ENCODE measurements at regions not wholly inside any gene's neighbourhood (a gene's known extent, or its start where the extent isn't known, plus 50 kb on each side); places are given as distances from the start of the nearest gene placed in this dataset.
"Not testable (repeated sequence)": the region's sequence is repeated elsewhere in the genome, so short reads cannot be mapped to it uniquely, and the experiment has no call there.

DNA sequence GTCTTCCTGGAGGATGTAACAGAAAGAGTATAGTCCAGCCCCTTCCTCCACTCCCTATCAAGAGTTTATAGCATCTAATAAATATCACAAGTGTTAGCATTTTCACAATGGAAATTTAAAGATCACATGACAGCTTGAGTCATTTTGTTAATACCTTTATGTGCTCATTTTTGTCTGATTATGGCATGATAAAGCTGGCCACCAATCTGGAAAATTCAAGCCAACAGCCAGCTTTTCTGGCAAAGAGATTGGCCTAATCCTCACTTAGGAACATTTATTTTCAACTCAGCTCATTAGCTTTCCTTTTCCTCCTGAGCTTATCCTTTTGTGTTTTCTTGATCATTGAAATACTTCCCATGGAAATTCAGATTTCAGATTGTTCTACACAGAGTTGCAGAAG lies 262.9 kb upstream of the RBMS1 start:
- ChIA-PET CTCF (no interaction called here), POLR2A (no interaction called here)
- intact Hi-C loops (cut with DNase I, micrococcal nuclease) = no loop called here
- no peaks in the 10 kb centered on the region for H3K27me3 Mint-ChIP-seq
- H3K4me3 Mint-ChIP-seq = no peak overlapping the region
- H3K36me3 Mint-ChIP-seq (ENCODE audit: low read depth) = no peaks in the 10 kb centered on the region
- no peak overlapping the region for H3K27ac Mint-ChIP-seq
- H3K9me3 ChIP-seq (ENCODE audit: control insufficient read depth in 1 of 2, insufficient read depth in 1 of 2, low read length in 2 of 2) = peaks cover 0 to 4% of the 10 kb centered on the region in 2 experiments
- no peak for DNase-seq
- H3K27ac ChIP-seq (ENCODE audit: low read depth in 1 of 2, low read length in 2 of 2) = no peak overlapping the region
- no peaks in the 10 kb centered on the region for H3K4me1 ChIP-seq (ENCODE audit: insufficient read depth, low read length)
- H3K9me3 Mint-ChIP-seq = peaks cover 3% of the 10 kb centered on the region
- H3K4me1 Mint-ChIP-seq (ENCODE audit: low read depth) = no peaks in the 10 kb centered on the region
- TF ChIP-seq, protein P1, sequence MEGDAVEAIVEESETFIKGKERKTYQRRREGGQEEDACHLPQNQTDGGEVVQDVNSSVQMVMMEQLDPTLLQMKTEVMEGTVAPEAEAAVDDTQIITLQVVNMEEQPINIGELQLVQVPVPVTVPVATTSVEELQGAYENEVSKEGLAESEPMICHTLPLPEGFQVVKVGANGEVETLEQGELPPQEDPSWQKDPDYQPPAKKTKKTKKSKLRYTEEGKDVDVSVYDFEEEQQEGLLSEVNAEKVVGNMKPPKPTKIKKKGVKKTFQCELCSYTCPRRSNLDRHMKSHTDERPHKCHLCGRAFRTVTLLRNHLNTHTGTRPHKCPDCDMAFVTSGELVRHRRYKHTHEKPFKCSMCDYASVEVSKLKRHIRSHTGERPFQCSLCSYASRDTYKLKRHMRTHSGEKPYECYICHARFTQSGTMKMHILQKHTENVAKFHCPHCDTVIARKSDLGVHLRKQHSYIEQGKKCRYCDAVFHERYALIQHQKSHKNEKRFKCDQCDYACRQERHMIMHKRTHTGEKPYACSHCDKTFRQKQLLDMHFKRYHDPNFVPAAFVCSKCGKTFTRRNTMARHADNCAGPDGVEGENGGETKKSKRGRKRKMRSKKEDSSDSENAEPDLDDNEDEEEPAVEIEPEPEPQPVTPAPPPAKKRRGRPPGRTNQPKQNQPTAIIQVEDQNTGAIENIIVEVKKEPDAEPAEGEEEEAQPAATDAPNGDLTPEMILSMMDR (IDR thresholded peaks at IDR 0.05) = no peak
- H3K4me3 ChIP-seq (ENCODE audit: low read length) = no peak overlapping the region
- no peak for ATAC-seq (ENCODE audit: poor library complexity)
- no peaks in the 10 kb centered on the region for H3K36me3 ChIP-seq (ENCODE audit: insufficient read depth, low read length)
- H3K27me3 ChIP-seq (ENCODE audit: control insufficient read depth in 1 of 2, insufficient read depth in 2 of 2, low read length in 2 of 2) = no peaks in the 10 kb centered on the region

DNA sequence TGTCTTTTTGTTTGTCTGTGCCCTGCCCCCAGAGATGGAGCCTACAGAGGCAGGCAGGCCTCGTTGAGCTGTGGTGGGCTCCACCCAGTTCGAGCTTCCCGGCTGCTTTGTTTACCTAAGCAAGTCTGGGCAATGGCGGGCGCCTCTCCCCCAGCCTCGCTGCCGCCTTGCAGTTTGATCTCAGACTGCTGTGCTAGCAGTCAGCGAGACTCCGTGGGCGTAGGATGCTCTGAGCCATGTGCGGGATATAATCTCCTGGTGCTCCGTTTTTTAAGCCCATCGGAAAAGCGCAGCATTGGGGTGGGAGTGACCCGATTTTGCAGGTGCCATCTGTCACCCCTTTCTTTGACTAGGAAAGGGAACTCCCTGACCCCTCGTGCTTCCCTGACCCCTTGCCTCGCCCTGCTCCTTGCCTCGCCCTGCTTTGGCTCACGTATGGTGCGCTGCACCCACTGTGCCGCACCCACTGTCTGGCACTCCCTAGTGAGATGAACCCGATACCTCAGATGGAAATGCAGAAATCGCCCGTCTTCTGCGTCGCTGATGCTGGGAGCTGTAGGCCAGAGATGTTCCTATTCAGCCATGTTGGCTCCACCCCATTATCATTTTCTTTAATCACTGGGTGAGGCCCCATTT lies 269.0 kb upstream of the RBMS1 start:
- intact Hi-C loops (cut with DNase I, micrococcal nuclease); H3K4me1 ChIP-seq (ENCODE audit: insufficient read depth, low read length); H3K4me3 ChIP-seq (ENCODE audit: low read length); H3K4me3 Mint-ChIP-seq; H3K9me3 Mint-ChIP-seq; CTCF ChIA-PET; H3K27ac Mint-ChIP-seq; DNase-seq; ATAC-seq (ENCODE audit: poor library complexity); H3K27ac ChIP-seq (ENCODE audit: low read depth in 1 of 2, low read length in 2 of 2); H3K4me1 Mint-ChIP-seq (ENCODE audit: low read depth); H3K27me3 ChIP-seq (ENCODE audit: control insufficient read depth in 1 of 2, insufficient read depth in 2 of 2, low read length in 2 of 2); H3K27me3 Mint-ChIP-seq; POLR2A ChIA-PET; H3K36me3 ChIP-seq (ENCODE audit: insufficient read depth, low read length); H3K36me3 Mint-ChIP-seq (ENCODE audit: low read depth): not testable (repeated sequence)
- peaks cover 0 to 13% of the 10 kb centered on the region in 2 experiments for H3K9me3 ChIP-seq (ENCODE audit: control insufficient read depth in 1 of 2, insufficient read depth in 1 of 2, low read length in 2 of 2)

DNA sequence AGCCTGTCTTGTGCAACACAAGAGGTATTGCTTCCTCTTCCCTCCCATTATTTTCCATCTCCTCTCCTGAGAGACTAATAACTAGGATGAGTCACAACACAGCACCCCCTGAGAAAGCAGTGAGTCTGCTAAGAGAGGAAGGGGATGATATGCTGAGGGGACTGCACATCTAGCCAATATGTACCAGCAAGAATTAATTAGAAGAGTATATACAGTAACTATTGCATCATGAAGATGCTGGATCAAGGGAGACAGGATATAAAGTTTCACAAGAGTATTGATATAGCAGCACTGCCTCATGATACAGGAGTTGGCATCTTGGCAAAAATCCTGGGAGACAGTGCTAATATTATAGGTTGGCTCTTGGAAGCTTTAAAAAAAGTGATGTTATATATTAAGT lies 289.9 kb upstream of the RBMS1 start:
- Mint-ChIP-seq H3K9me3 (peaks cover 2% of the 10 kb centered on the region), H3K27me3 (no peaks in the 10 kb centered on the region), H3K4me1 (ENCODE audit: low read depth) (no peaks in the 10 kb centered on the region), H3K36me3 (ENCODE audit: low read depth) (no peaks in the 10 kb centered on the region), H3K27ac (no peak overlapping the region), H3K4me3 (no peak overlapping the region)
- intact Hi-C loops (cut with DNase I, micrococcal nuclease) = no loop called here
- H3K27ac ChIP-seq (ENCODE audit: low read depth in 1 of 2, low read length in 2 of 2) = no peak overlapping the region
- no peak for ATAC-seq (ENCODE audit: poor library complexity)
- no peak for DNase-seq
- ChIA-PET CTCF (no interaction called here), POLR2A (no interaction called here)
- no peaks in the 10 kb centered on the region for H3K4me1 ChIP-seq (ENCODE audit: insufficient read depth, low read length)
- no peaks in the 10 kb centered on the region for H3K36me3 ChIP-seq (ENCODE audit: insufficient read depth, low read length)
- no peak overlapping the region for H3K4me3 ChIP-seq (ENCODE audit: low read length)
- TF ChIP-seq, protein P1 (IDR thresholded peaks at IDR 0.05) = no peak
- no peaks in the 10 kb centered on the region for H3K27me3 ChIP-seq (ENCODE audit: control insufficient read depth in 1 of 2, insufficient read depth in 2 of 2, low read length in 2 of 2)
- no peaks in the 10 kb centered on the region for H3K9me3 ChIP-seq (ENCODE audit: control insufficient read depth in 1 of 2, insufficient read depth in 1 of 2, low read length in 2 of 2)

DNA sequence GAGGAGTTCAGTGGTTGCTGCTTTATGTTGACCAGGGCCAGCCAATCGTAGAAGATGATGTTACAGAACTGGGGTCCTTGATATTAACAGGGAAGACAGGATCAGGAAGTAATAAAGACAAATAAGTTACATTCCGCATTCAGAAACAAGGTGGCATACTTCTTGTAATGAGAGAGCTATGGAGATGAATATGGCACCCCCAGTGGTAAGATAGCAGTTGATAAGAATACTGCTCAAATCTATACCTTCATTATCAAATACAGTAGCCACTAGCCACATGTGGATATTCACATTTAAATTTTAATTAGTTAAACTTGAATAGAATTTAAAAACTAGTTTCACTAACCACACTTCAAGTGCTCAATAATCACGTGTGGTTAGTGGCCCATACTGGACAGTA lies 290.4 kb upstream of the RBMS1 start:
- no peak for DNase-seq
- POLR2A ChIA-PET = no interaction called here
- CTCF ChIA-PET = interaction anchor here (0.7 kb wide), 1 partner anchor 320 kb away, joined by 3 read pairs; no protein-coding TSS in a partner anchor
- TF ChIP-seq, protein P1 (IDR thresholded peaks at IDR 0.05) = no peak
- Mint-ChIP-seq H3K27ac (no peak overlapping the region), H3K36me3 (ENCODE audit: low read depth) (no peaks in the 10 kb centered on the region), H3K9me3 (no peaks in the 10 kb centered on the region), H3K4me1 (ENCODE audit: low read depth) (no peaks in the 10 kb centered on the region), H3K4me3 (no peak overlapping the region), H3K27me3 (no peaks in the 10 kb centered on the region)
- Histone ChIP-seq H3K27me3 (ENCODE audit: control insufficient read depth in 1 of 2, insufficient read depth in 2 of 2, low read length in 2 of 2) (no peaks in the 10 kb centered on the region), H3K27ac (ENCODE audit: low read depth in 1 of 2, low read length in 2 of 2) (no peak overlapping the region), H3K4me1 (ENCODE audit: insufficient read depth, low read length) (no peaks in the 10 kb centered on the region), H3K9me3 (ENCODE audit: control insufficient read depth in 1 of 2, insufficient read depth in 1 of 2, low read length in 2 of 2) (no peaks in the 10 kb centered on the region), H3K36me3 (ENCODE audit: insufficient read depth, low read length) (no peaks in the 10 kb centered on the region), H3K4me3 (ENCODE audit: low read length) (no peak overlapping the region)
- no peak for ATAC-seq (ENCODE audit: poor library complexity)
- intact Hi-C loops (cut with DNase I, micrococcal nuclease) = no loop called here
